ENCODE measurements at regions not wholly inside any gene's neighbourhood (a gene's known extent, or its start where the extent isn't known, plus 50 kb on each side); places are given as distances from the start of the nearest gene placed in this dataset.

- no peak overlapping the region for H3K27ac ChIP-seq
- H3K36me3 ChIP-seq (ENCODE audit: control insufficient read depth, insufficient read depth, low read length): no peaks in the 10 kb centered on the region
- H3K4me3 ChIP-seq (ENCODE audit: low read depth, low read length): no peak overlapping the region
- no peak for TF ChIP-seq CTCF (IDR thresholded peaks at IDR 0.05)
- H3K79me2 ChIP-seq: no peaks in the 10 kb centered on the region
- no peaks in the 10 kb centered on the region for H3K9me3 ChIP-seq (ENCODE audit: control insufficient read depth, low read length)
- no peaks in the 10 kb centered on the region for H3K27me3 ChIP-seq (ENCODE audit: control insufficient read depth, insufficient read depth, low read length)
- no peak overlapping the region for H2AFZ ChIP-seq
- H3K9ac ChIP-seq: no peak overlapping the region
- no peaks in the 10 kb centered on the region for H3K4me1 ChIP-seq
- H3K4me2 ChIP-seq (ENCODE audit: low read length): no peak overlapping the region
Measured at GRCh38 chr18:76640438-76640837, 145.4 kb upstream of the ZNF516 start.

GRCh38 chr18:76634564-76634963, 139.5 kb upstream of the ZNF516 start:
- Histone ChIP-seq H3K9me3 (ENCODE audit: control insufficient read depth, low read length) (no peaks in the 10 kb centered on the region), H3K9ac (no peak overlapping the region), H3K4me1 (no peaks in the 10 kb centered on the region), H2AFZ (no peak overlapping the region), H3K79me2 (no peaks in the 10 kb centered on the region), H3K27ac (no peak overlapping the region), H3K4me2 (ENCODE audit: low read length) (no peak overlapping the region), H3K4me3 (ENCODE audit: low read depth, low read length) (no peak overlapping the region), H3K36me3 (ENCODE audit: control insufficient read depth, insufficient read depth, low read length) (no peaks in the 10 kb centered on the region), H3K27me3 (ENCODE audit: control insufficient read depth, insufficient read depth, low read length) (no peaks in the 10 kb centered on the region)
- TF ChIP-seq CTCF (IDR thresholded peaks at IDR 0.05): no peak

- H3K9ac ChIP-seq: no peak overlapping the region
- no peak for TF ChIP-seq CTCF (IDR thresholded peaks at IDR 0.05)
- no peak overlapping the region for H2AFZ ChIP-seq
- no peaks in the 10 kb centered on the region for H3K4me1 ChIP-seq
- H3K9me3 ChIP-seq (ENCODE audit: control insufficient read depth, low read length): no peaks in the 10 kb centered on the region
- no peak overlapping the region for H3K27ac ChIP-seq
- no peaks in the 10 kb centered on the region for H3K79me2 ChIP-seq
- no peaks in the 10 kb centered on the region for H3K36me3 ChIP-seq (ENCODE audit: control insufficient read depth, insufficient read depth, low read length)
- H3K4me2 ChIP-seq (ENCODE audit: low read length): no peak overlapping the region
- no peaks in the 10 kb centered on the region for H3K27me3 ChIP-seq (ENCODE audit: control insufficient read depth, insufficient read depth, low read length)
- no peak overlapping the region for H3K4me3 ChIP-seq (ENCODE audit: low read depth, low read length)
Measured at GRCh38 chr18:76633588-76634269, 138.7 kb upstream of the ZNF516 start.

GRCh38 chr18:76627444-76627843, 132.4 kb upstream of the ZNF516 start:
- H3K27me3 ChIP-seq (ENCODE audit: control insufficient read depth, insufficient read depth, low read length): no peaks in the 10 kb centered on the region
- no peak overlapping the region for H3K4me2 ChIP-seq (ENCODE audit: low read length)
- no peak for TF ChIP-seq CTCF (IDR thresholded peaks at IDR 0.05)
- H3K9ac ChIP-seq: no peak overlapping the region
- H3K79me2 ChIP-seq: no peaks in the 10 kb centered on the region
- no peak overlapping the region for H3K27ac ChIP-seq
- no peak overlapping the region for H3K4me3 ChIP-seq (ENCODE audit: low read depth, low read length)
- H3K4me1 ChIP-seq: no peaks in the 10 kb centered on the region
- H3K9me3 ChIP-seq (ENCODE audit: control insufficient read depth, low read length): no peaks in the 10 kb centered on the region
- no peaks in the 10 kb centered on the region for H3K36me3 ChIP-seq (ENCODE audit: control insufficient read depth, insufficient read depth, low read length)
- H2AFZ ChIP-seq: no peak overlapping the region

- Histone ChIP-seq H3K27me3 (ENCODE audit: control insufficient read depth, insufficient read depth, low read length) (no peaks in the 10 kb centered on the region), H3K4me2 (ENCODE audit: low read length) (no peak overlapping the region), H3K4me3 (ENCODE audit: low read depth, low read length) (no peak overlapping the region), H3K27ac (no peak overlapping the region), H3K9ac (no peak overlapping the region), H3K4me1 (no peaks in the 10 kb centered on the region), H3K79me2 (no peaks in the 10 kb centered on the region), H2AFZ (no peak overlapping the region), H3K36me3 (ENCODE audit: control insufficient read depth, insufficient read depth, low read length) (no peaks in the 10 kb centered on the region), H3K9me3 (ENCODE audit: control insufficient read depth, low read length) (no peaks in the 10 kb centered on the region)
- TF ChIP-seq CTCF (IDR thresholded peaks at IDR 0.05): no peak
Measured at GRCh38 chr18:76626991-76627390, 131.9 kb upstream of the ZNF516 start.
